ENCODE measurements at regions not wholly inside any gene's neighbourhood (a gene's known extent, or its start where the extent isn't known, plus 50 kb on each side); places are given as distances from the start of the nearest gene placed in this dataset.

DNA sequence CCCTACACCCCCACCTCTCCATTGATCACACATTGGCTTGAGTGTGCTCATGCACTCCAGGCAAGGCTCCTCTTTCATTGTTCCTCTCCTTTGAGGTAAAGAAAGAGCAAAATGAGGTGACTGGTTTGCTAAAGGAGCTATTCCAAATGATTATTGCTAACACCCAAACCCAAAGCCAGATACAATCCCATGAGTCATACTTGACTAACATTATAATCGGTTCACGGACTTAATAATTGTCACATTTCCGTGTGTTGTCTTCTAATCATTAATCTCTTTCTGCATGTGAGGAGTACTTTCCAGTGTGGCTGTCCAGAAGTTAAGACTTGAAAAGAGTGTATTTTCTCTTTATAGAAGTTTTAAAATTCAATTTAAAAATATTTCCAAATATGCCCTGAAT, 174.3 kb upstream of the SFRP2 start:
- TF ChIP-seq POLR2A (IDR thresholded peaks at IDR 0.05) (no peak), POLR2AphosphoS5 (IDR thresholded peaks at IDR 0.05) (no peak)
- TF ChIP-seq, protein P1, sequence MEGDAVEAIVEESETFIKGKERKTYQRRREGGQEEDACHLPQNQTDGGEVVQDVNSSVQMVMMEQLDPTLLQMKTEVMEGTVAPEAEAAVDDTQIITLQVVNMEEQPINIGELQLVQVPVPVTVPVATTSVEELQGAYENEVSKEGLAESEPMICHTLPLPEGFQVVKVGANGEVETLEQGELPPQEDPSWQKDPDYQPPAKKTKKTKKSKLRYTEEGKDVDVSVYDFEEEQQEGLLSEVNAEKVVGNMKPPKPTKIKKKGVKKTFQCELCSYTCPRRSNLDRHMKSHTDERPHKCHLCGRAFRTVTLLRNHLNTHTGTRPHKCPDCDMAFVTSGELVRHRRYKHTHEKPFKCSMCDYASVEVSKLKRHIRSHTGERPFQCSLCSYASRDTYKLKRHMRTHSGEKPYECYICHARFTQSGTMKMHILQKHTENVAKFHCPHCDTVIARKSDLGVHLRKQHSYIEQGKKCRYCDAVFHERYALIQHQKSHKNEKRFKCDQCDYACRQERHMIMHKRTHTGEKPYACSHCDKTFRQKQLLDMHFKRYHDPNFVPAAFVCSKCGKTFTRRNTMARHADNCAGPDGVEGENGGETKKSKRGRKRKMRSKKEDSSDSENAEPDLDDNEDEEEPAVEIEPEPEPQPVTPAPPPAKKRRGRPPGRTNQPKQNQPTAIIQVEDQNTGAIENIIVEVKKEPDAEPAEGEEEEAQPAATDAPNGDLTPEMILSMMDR (IDR thresholded peaks at IDR 0.05), result no peak
